Midbrain (tissue), 1 donor: ENCODE measurements at regions not wholly inside any gene's neighbourhood (a gene's known extent, or its start where the extent isn't known, plus 50 kb on each side); places are given as distances from the start of the nearest gene placed in this dataset.

ENCODE experiments used
- DNase-seq: peaks from one replicate; lab custom pipeline; 2025; lab: John Stamatoyannopoulos, UW

DNA sequence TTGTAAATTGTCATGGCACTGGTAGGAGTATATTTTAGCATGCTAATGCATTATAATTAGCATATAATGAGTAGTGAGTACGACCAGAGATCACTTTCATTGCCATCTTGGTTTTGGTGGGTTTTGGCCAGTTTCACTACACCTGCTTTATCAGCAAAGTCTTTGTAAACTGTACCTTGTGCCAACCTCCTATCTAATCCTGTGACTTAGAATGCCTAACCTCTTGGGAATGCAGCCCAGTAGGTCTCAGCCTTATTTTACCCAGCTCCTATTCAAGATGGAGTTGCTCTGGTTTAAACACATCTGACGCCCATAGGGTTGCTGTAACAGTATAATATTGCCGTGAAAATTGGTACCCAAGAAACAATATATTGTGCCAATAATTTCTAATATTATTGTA lies 159.4 kb downstream of the MAGEB5 start:
- DNase-seq, result no peak

DNA sequence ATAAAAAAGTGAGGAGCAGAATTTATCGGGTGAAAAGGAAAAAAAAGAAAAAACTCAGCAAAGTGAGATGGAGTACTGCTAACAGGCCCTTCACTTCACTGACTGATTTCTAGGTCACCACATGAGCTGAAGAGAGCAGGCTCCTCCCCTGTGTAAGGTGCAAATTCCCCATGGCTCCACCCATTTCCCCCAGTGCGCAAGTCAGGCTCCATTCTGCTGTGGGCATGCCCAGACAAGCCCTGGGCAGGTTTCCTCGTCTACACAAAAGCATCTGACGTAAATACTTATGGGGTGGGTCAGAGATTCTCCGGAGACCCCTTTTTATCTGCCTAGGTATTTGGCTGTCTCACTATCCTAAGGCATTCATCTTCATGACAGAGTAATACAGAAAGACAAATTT lies 157.9 kb downstream of the MAGEB5 start:
- no peak for DNase-seq

DNA sequence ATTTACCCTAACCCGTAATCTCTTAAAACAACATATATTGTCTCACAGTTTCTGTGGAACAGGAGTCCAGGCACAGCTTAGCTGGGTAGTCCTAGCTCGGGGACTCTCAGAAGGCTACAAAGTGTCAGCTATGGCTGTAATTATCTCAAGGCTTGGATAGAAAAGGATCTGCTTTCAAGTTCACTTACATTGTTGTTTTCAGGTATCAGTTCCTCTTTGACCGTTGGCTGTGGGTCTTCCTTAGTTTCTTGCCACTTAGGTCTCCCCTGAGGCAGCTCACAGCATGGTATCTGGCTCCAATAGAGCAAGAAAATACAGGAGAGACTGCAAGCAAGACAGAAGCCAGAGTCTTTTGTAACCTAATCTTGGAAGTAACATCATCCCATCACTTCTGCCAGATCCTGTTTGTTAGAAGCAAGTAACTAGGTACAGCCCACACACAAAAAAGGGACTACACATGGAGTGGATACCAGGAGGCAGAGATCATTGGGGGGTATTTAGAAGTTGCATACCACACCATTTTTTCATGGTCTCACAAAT lies 137.0 kb downstream of the MAGEB5 start:
- DNase-seq, result no peak

DNA sequence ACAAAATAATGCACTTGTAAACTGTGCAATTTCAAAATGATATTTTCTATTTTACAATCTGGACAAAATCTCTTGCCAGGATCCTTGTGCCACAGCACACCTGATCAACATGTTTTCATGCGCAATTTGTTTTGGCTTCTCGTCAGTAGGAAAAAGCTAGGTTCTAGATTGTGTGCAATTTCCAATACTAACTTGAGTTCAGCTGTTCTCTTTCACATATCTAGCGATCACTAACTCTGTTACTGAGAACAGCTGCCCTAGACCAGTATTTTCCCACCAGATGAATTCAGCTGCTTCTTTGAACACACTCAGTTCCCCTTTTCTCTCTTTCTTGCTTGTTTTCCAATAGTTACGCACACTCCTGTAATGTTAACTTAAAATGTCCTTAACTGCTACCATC lies 131.2 kb downstream of the MAGEB5 start:
- no peak for DNase-seq

DNA sequence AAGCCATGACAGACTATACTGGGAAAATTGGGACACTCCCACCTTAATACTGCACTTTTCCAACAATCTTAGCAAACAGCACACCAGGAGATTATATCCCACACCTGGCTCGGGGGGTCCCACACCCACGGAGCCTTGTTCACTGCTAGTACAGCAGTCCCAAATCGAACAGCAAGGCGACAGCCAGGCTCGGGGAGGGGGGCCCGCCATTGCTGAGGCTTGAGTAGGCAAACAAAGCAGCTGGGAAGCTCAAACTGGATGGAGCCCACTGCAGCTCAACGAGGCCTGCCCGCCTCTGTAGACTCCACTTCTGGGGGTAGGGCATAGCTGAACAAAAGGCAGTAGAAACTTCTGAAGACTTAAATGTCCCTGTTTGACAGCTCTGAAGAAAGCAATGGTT lies 118.3 kb downstream of the MAGEB5 start:
- no peak for DNase-seq

DNA sequence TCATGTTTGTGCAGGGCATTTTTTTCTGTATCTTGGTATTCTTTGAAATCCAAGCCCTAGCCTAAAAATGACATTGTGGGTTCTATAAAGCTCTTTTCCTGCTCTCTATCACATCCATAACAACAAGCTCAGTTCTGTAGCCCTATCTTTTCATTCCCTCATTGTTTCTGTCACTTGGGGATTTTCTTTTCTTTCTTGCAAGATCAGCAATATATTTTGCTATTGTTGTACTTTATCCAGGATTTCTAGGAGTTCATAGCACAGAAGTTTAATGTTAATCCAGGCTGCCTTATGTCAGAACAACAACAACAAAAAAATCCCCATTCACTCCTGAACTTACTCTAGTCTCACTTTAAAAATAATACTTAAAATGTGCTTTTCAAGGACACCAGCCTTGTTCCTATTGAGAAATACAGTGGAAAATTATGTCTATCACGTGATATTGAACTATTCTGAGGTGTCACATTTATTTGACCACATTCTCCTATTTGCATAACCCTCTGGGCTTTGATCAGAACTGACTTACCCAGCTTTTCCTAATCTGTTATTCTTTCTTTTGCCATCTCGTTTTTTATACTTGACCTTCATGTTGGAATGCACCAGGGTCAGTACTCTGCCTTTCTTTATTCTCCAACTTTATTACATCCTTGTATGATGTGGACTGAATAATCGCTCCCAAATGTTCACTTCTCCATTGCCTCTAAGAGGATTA lies 112.8 kb downstream of the MAGEB5 start:
- no peak for DNase-seq

DNA sequence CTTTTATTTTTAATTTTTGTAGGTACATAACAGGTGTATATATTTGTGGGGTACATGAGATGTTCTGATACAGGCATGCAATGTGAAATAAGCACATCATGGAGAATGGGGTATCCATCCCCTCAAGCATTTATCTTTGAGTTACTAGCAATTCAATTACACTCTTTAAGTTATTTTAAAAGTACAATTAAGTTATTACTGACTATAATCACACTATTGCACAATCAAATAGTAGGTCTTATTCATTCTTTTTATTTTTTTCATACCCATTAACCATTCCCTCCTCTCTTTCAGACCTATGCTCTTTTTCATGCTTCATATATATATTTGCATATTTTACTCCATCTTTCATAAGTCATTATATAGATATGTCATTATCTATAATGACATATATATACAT lies 93.3 kb downstream of the MAGEB5 start:
- DNase-seq, result no peak

DNA sequence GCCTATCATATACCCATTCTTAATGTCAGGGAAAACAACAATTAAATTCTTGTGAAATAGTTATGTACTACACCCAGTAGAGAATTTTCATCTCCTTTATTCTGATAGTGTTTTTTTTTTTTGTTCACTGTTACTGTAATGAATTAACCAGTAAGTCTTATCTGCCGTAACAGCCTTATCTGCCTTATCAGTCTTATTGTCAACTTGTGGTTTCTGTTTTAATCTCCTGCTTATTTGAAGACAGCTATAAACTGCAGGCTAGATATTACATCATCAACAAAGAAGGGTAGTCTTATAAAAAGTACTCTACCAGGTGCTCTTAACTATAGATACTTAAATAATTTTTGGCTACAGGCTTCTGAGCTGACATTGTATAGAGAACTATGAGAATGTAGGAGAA lies 79.5 kb downstream of the MAGEB5 start:
- DNase-seq, result no peak

DNA sequence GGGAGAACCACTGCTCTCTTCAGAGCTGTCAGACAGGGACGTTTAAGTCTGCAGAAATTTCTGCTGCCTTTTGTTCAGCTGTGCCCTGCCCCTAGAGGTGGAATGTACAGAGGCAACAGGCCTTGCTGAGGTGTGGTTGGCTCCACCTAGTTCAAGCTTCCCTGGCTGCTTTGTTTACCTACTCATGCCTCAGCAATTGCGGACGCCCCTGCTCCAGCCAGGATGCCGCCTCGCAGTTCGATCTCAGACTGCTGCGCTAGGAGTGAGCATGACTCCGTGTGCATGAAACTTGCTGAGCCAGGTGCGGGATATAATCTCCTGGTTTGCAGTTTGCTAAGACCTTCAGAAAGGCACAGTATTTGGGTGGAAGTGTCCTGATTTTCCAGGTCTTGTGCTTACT lies 70.9 kb downstream of the MAGEB5 start:
- DNase-seq, result no peak
